ENCODE measurements at regions not wholly inside any gene's neighbourhood (a gene's known extent, or its start where the extent isn't known, plus 50 kb on each side); places are given as distances from the start of the nearest gene placed in this dataset.

DNA sequence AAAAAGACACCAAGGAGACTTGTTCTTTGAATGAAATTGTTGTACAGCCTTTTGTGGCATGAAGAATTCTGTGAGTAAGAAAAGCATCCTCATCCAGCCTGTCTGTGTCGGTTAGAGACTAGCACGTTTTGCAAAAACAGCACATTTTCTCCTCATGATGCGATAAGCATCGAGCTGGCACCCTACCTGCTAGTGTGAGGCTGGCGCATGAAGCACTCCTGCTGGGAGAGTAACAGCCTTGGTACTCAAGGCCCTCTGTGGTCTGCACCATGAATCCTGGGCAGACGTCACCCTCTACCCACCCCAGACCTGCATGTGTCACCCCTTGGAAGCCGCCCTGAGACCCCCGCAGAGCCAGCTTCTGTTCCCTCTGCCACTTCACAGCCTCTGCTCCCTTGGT, 92.6 kb upstream of the TMEM132E start:
- DNase-seq (ENCODE audit: low read depth), result no peak
- TF ChIP-seq, protein P1, sequence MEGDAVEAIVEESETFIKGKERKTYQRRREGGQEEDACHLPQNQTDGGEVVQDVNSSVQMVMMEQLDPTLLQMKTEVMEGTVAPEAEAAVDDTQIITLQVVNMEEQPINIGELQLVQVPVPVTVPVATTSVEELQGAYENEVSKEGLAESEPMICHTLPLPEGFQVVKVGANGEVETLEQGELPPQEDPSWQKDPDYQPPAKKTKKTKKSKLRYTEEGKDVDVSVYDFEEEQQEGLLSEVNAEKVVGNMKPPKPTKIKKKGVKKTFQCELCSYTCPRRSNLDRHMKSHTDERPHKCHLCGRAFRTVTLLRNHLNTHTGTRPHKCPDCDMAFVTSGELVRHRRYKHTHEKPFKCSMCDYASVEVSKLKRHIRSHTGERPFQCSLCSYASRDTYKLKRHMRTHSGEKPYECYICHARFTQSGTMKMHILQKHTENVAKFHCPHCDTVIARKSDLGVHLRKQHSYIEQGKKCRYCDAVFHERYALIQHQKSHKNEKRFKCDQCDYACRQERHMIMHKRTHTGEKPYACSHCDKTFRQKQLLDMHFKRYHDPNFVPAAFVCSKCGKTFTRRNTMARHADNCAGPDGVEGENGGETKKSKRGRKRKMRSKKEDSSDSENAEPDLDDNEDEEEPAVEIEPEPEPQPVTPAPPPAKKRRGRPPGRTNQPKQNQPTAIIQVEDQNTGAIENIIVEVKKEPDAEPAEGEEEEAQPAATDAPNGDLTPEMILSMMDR (conservative IDR thresholded peaks at IDR 0.05; ENCODE audit: low read length), result no peak
- no peak overlapping the region for H3K4me3 ChIP-seq (ENCODE audit: low read length)

DNA sequence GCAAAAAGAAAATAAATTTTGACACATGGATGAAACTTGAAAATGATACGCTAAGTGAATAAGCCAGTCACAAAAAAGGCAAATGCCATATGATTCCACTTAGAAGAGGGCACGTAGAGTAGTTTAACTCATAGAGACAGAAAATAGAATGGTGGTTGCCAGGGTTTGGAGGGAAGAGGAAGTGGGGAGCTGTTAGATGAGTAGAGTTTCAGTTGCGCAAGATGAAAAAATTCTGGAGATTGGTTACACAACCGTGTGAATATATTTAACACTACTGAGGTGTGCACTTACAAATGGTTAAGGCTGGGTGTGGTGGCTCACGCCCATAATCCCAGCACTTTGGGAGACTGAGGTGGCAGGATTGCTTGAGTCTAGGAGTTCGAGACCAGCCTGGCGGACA, 93.4 kb upstream of the TMEM132E start:
- no peak for DNase-seq (ENCODE audit: low read depth)
- H3K4me3 ChIP-seq (ENCODE audit: low read length), result no peak overlapping the region
- TF ChIP-seq, protein P1 (conservative IDR thresholded peaks at IDR 0.05; ENCODE audit: low read length), result no peak

DNA sequence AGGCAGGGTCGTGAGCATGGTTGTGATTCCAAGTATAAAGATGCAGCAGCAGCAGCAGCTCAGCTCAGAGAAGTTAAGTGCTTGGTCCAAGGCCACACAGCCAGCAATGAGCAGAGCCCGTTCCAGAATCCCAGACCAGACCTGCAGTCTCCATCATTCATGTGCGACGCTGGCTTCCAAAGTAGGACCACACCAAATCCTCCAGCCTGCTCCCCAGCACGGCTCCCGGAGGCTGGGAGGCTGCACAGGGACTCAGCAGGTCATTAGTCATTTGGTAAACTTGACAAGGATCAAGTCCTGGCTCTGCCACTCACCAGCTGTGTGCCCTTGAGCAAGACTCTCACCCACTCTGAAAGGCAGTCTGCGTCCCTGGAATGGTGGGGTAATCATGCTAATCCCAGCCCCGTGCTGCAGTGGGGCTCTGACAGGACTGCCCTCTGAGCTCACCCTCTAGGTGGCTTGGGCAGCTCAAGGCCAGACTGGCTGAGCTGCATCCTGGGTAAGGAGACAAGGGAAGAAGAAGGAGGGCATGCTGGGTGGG, 95.1 kb upstream of the TMEM132E start:
- DNase-seq (ENCODE audit: low read depth), result no peak
- H3K4me3 ChIP-seq (ENCODE audit: low read length), result no peak overlapping the region
- TF ChIP-seq, protein P1 (conservative IDR thresholded peaks at IDR 0.05; ENCODE audit: low read length), result no peak

DNA sequence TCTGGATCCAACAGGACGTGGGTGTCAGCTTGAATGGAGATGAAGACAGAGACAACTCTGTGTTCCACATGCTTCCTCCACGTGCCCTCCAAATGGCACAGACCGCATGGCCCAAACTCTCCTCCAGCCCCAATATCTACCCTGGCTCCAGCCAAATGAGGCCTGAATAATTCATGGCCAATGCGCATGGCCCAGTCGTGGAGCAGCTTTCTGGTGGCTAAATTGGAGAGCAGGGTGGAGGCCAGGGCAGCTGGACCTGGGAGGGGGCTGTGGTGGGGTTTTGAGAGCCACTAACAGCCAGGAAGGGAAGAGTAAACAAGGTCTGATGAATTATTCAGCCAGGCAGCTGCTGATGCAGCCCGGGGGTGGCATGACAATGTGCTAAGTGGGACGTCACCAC, 96.7 kb upstream of the TMEM132E start:
- no peak for DNase-seq (ENCODE audit: low read depth)
- no peak overlapping the region for H3K4me3 ChIP-seq (ENCODE audit: low read length)
- TF ChIP-seq, protein P1 (conservative IDR thresholded peaks at IDR 0.05; ENCODE audit: low read length), result no peak

DNA sequence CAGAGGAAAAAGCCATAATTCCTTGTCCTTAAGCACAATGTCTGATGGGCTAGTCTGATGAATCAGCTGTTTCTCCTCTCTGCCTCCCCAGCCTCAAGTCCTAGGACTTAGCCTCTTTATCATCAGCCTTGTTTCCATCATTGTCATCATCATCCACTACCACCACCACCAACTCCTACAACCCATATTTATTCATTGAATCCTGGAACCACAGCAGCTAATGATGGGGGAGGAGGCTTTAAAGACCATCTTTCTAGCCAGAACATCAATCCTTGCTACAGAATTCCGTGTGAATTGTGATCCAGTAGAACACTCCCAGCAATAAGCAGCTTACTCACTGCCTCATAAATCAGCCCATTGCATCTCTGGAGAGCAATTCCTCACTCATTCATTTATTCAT, 97.6 kb upstream of the TMEM132E start:
- H3K4me3 ChIP-seq (ENCODE audit: low read length), result no peak overlapping the region
- TF ChIP-seq, protein P1 (conservative IDR thresholded peaks at IDR 0.05; ENCODE audit: low read length), result no peak
- DNase-seq (ENCODE audit: low read depth), result no peak

DNA sequence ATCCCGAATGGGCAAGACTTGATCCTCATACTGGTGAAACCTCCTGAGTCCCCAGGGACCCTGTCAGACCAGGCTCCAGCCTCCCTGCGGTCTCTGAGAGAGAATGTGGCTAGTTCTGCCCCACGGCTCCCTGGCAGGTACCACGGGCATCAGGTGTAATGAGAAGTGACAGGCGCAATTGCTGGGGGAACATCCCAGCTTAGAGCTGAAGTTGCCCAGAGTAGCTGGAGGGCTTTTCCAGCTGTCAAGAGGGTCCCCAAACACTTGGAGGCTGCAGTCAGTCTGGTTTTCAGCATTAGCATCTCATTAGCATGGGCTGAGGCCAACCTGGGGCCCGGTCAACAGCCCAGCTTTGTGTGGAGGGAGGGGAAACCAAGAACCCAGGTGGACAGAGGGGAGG, 100.0 kb upstream of the TMEM132E start:
- DNase-seq (ENCODE audit: low read depth), result no peak
- TF ChIP-seq, protein P1 (conservative IDR thresholded peaks at IDR 0.05; ENCODE audit: low read length), result no peak
- no peak overlapping the region for H3K4me3 ChIP-seq (ENCODE audit: low read length)

DNA sequence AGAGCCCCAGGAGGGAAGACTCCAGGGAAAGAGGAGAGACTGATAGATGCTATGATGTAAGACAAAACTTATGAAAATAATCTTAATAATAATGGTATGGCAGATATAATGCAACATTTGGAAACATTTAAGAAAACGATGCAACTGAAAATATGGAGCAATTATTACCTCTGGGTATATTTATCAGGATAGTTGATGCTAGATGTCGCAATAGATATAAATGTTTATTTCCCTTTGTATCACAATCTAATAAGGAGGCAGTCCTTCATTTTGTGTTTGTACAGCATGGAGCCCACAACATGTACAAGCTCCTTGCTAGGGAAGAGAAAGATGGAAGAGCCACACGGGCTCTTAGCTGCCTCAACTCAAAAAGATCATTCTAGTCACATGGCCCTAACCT, 101.1 kb upstream of the TMEM132E start:
- no peak overlapping the region for H3K4me3 ChIP-seq (ENCODE audit: low read length)
- TF ChIP-seq, protein P1 (conservative IDR thresholded peaks at IDR 0.05; ENCODE audit: low read length), result no peak
- no peak for DNase-seq (ENCODE audit: low read depth)

Measured in AG10803 (cell line).